NCI-H1436 treated with DMSO at 0.1 percent for 48 hours (cell line): ENCODE measurements at regions not wholly inside any gene's neighbourhood (a gene's known extent, or its start where the extent isn't known, plus 50 kb on each side); places are given as distances from the start of the nearest gene placed in this dataset.

Source experiments
- DNase-seq: peaks from one replicate; lab custom pipeline; 2025; lab: John Stamatoyannopoulos, UW

GRCh38 chr13:90533866-90534265 is 813.6 kb upstream of the MIR17HG start:
- DNase-seq, result no peak

GRCh38 chr13:90534617-90535370 is 812.7 kb upstream of the MIR17HG start:
- no peak for DNase-seq

GRCh38 chr13:90535421-90535820 is 812.1 kb upstream of the MIR17HG start:
- no peak for DNase-seq

GRCh38 chr13:90538063-90538462 is 809.4 kb upstream of the MIR17HG start:
- no peak for DNase-seq

- DNase-seq, result no peak
These were observed 806.1 kb upstream of the MIR17HG start for GRCh38 chr13:90541346-90541745.

- no peak for DNase-seq
These were observed 804.5 kb upstream of the MIR17HG start for GRCh38 chr13:90542959-90543505.

- DNase-seq, result no peak
These were observed 802.2 kb upstream of the MIR17HG start for GRCh38 chr13:90545070-90545840.

- DNase-seq, result no peak
These were observed 800.2 kb upstream of the MIR17HG start for GRCh38 chr13:90547272-90547790.

- no peak for DNase-seq
These were observed 796.2 kb upstream of the MIR17HG start for GRCh38 chr13:90551253-90551652.

GRCh38 chr13:90552702-90553101 is 794.8 kb upstream of the MIR17HG start:
- no peak for DNase-seq

GRCh38 chr13:90553159-90553558 is 794.3 kb upstream of the MIR17HG start:
- DNase-seq, result no peak

GRCh38 chr13:90557626-90558025 is 789.9 kb upstream of the MIR17HG start:
- no peak for DNase-seq

- no peak for DNase-seq
These were observed 785.0 kb upstream of the MIR17HG start for GRCh38 chr13:90562443-90562842.

- DNase-seq, result no peak
These were observed 783.4 kb upstream of the MIR17HG start for GRCh38 chr13:90564096-90564495.

GRCh38 chr13:90564566-90564965 is 782.9 kb upstream of the MIR17HG start:
- DNase-seq, result no peak

- no peak for DNase-seq
These were observed 781.3 kb upstream of the MIR17HG start for GRCh38 chr13:90565985-90566713.

- no peak for DNase-seq
These were observed 779.3 kb upstream of the MIR17HG start for GRCh38 chr13:90568165-90568564.

- DNase-seq, result no peak
These were observed 771.4 kb upstream of the MIR17HG start for GRCh38 chr13:90576067-90576466.

- DNase-seq, result no peak
These were observed 769.8 kb upstream of the MIR17HG start for GRCh38 chr13:90577726-90578125.

GRCh38 chr13:90585392-90585791 is 762.1 kb upstream of the MIR17HG start:
- DNase-seq, result no peak

- no peak for DNase-seq
These were observed 756.1 kb upstream of the MIR17HG start for GRCh38 chr13:90591260-90591926.

GRCh38 chr13:90591927-90592268 is 755.6 kb upstream of the MIR17HG start:
- no peak for DNase-seq
